Fibroblast of mammary gland (primary cell): ENCODE measurements at regions not wholly inside any gene's neighbourhood (a gene's known extent, or its start where the extent isn't known, plus 50 kb on each side); places are given as distances from the start of the nearest gene placed in this dataset.
"Not testable (repeated sequence)": the region's sequence is repeated elsewhere in the genome, so short reads cannot be mapped to it uniquely, and the experiment has no call there.

Source experiments
- DNase-seq: peaks from one replicate; pipeline ENCODE4 v3.0.0-alpha.2; 2010; ENCODE audit warnings: low read depth
- H3K4me3 ChIP-seq: 2 replicates; pipeline ENCODE4 v1.5.1; 2011; ENCODE audit warnings: low read depth, mild to moderate bottlenecking, low read length, moderate library complexity; ENCODE audit not compliant: control insufficient read depth
- CTCF ChIP-seq: conservative IDR thresholded peaks from 2 replicates; pipeline ENCODE4 v1.5.1; 2011; ENCODE audit warnings: low read depth, low read length, inconsistent platforms; ENCODE audit not compliant: control insufficient read depth, insufficient read depth

- no peak for DNase-seq
- TF ChIP-seq CTCF, result no peak
- H3K4me3 ChIP-seq, result no peak overlapping the region
Observed at GRCh38 chr7:357531-358209, 67.7 kb downstream of the FOXL3 start.

- TF ChIP-seq CTCF, result no peak
- H3K4me3 ChIP-seq, result no peak overlapping the region
- no peak for DNase-seq
Observed at GRCh38 chr7:358352-358751, 68.4 kb downstream of the FOXL3 start.

GRCh38 chr7:359226-359765 is 69.3 kb downstream of the FOXL3 start:
- DNase-seq, result no peak
- no peak overlapping the region for H3K4me3 ChIP-seq
- no peak for TF ChIP-seq CTCF

- no peak overlapping the region for H3K4me3 ChIP-seq
- TF ChIP-seq CTCF, result no peak
- DNase-seq, result no peak
Observed at GRCh38 chr7:359766-360361, 69.9 kb downstream of the FOXL3 start.

- H3K4me3 ChIP-seq, result no peak overlapping the region
- TF ChIP-seq CTCF, result no peak
- no peak for DNase-seq
Observed at GRCh38 chr7:360454-361100, 70.6 kb downstream of the FOXL3 start.

- not testable (repeated sequence) for DNase-seq, H3K4me3 ChIP-seq
Observed at GRCh38 chr7:361182-361581, 71.2 kb downstream of the FOXL3 start.
